ENCODE measurements at regions not wholly inside any gene's neighbourhood (a gene's known extent, or its start where the extent isn't known, plus 50 kb on each side); places are given as distances from the start of the nearest gene placed in this dataset.
"Not testable (repeated sequence)": the region's sequence is repeated elsewhere in the genome, so short reads cannot be mapped to it uniquely, and the experiment has no call there.

DNA sequence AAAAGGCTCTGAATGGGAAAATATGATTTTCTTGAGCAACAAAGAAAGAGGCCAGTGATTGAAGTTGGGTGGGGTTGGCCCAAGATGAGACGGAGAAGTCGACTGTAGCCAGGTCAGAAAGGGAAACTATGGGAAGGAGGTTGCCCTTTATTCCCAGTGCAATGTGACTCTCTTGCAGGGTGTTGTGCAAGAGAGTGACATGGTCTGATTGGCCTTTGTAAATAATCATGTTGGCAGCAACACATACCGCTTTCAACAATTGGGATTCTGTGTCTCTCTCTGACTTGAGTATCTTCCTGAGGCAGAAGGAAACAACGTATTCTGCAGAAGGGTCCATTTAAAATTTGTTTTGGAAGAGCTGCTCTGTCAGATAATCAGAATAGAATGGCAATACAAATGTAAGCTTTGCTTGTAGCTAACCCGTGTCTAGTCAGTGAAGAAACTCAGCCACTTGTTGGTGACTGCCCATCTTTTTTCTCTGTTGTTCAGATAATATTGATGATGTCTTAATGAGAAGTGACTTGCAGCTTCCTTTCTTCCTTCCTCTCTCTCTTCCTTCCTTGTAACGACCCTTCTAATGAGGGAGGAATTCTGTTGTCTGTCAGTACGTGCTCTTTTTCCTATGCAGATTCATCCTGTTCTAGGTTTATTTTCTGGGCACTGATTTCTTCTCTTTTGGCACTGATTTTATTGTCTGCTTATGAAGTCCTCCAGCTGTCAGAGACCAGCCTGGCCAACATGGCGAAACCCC, 311.0 kb upstream of the FAM98A start:
- no peaks in the 10 kb centered on the region for H3K27me3 ChIP-seq (ENCODE audit: control insufficient read depth, insufficient read depth, low read length)
- TF ChIP-seq, protein P1, sequence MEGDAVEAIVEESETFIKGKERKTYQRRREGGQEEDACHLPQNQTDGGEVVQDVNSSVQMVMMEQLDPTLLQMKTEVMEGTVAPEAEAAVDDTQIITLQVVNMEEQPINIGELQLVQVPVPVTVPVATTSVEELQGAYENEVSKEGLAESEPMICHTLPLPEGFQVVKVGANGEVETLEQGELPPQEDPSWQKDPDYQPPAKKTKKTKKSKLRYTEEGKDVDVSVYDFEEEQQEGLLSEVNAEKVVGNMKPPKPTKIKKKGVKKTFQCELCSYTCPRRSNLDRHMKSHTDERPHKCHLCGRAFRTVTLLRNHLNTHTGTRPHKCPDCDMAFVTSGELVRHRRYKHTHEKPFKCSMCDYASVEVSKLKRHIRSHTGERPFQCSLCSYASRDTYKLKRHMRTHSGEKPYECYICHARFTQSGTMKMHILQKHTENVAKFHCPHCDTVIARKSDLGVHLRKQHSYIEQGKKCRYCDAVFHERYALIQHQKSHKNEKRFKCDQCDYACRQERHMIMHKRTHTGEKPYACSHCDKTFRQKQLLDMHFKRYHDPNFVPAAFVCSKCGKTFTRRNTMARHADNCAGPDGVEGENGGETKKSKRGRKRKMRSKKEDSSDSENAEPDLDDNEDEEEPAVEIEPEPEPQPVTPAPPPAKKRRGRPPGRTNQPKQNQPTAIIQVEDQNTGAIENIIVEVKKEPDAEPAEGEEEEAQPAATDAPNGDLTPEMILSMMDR (IDR thresholded peaks at IDR 0.05; ENCODE audit: insufficient read depth, low read length, severe bottlenecking), result no peak
- no peak for FAIRE-seq
- DNase-seq (ENCODE audit: low read depth), result no peak
- H3K4me3 ChIP-seq (ENCODE audit: low read depth, low read length), result no peak overlapping the region
- no peaks in the 10 kb centered on the region for H3K36me3 ChIP-seq (ENCODE audit: control insufficient read depth, insufficient read depth, low read length)

DNA sequence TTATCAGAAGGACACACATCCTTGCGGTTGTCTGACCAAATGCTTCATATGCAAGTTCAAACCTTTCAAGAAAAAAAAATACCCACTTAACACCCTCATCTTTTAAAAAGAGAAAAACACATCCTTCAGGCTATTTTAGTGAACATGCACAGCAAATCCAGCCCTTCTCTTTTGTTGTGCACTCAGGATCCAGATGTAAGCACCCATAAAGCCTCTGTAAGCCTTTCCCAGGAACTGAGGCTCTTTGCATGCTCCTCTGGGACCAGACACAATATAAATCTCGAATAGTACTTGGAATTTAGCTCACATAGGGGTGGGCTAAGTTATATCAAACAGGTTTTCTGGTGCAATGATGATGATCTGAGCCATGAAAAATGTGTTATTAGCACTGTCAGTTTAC, 308.8 kb upstream of the FAM98A start:
- FAIRE-seq (no peak), DNase-seq (ENCODE audit: low read depth) (no peak)

DNA sequence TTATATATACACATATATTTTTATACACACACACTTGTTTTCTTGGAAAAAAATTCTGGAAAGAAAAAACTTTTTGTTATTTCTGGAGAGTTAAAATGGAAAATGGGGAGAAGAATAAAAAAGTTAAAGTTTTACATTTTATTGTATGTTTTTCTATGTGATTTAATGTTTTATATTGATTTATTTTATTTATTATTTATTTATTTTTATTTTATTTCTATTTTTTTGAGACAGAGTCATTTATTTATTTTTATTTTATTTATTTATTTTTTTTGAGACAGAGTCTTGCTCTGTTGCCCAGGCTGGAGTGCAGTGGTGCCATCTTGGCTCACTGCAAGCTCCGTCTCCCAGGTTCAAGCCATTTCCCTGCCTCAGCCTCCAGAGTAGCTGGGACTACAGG, 307.0 kb upstream of the FAM98A start:
- H3K4me3 ChIP-seq (ENCODE audit: low read depth, low read length); H3K36me3 ChIP-seq (ENCODE audit: control insufficient read depth, insufficient read depth, low read length); FAIRE-seq; DNase-seq (ENCODE audit: low read depth); H3K27me3 ChIP-seq (ENCODE audit: control insufficient read depth, insufficient read depth, low read length): not testable (repeated sequence)

More for the DNA sequence above, 308.8 kb upstream of the FAM98A start:
- no peaks in the 10 kb centered on the region for H3K36me3 ChIP-seq (ENCODE audit: control insufficient read depth, insufficient read depth, low read length)
- TF ChIP-seq, protein P1 (IDR thresholded peaks at IDR 0.05; ENCODE audit: insufficient read depth, low read length, severe bottlenecking), result no peak
- H3K27me3 ChIP-seq (ENCODE audit: control insufficient read depth, insufficient read depth, low read length), result no peaks in the 10 kb centered on the region
- no peak overlapping the region for H3K4me3 ChIP-seq (ENCODE audit: low read depth, low read length)

DNA sequence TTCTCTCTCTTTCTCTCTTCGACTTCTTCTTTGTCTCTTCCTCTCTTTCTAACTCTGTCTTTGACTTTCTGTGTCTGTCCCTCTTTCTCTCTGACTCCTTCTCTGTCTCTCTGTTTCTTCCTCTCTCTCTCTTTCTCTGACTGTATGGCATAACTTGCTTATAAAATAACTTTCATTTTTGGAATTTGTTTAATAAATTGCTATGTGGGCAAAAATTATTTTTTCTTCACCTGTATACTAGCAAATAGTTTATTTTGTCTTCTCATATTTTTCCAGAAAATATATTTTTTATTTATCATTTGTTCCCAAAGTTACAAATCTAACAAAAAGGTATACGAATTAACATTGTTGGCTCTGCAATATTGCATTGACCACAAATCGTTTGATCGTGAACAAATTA, 305.7 kb upstream of the FAM98A start:
- Histone ChIP-seq H3K36me3 (ENCODE audit: control insufficient read depth, insufficient read depth, low read length) (no peaks in the 10 kb centered on the region), H3K27me3 (ENCODE audit: control insufficient read depth, insufficient read depth, low read length) (no peaks in the 10 kb centered on the region), H3K4me3 (ENCODE audit: low read depth, low read length) (no peak overlapping the region)
- TF ChIP-seq, protein P1 (IDR thresholded peaks at IDR 0.05; ENCODE audit: insufficient read depth, low read length, severe bottlenecking), result no peak
- DNase-seq (ENCODE audit: low read depth), result no peak
- no peak for FAIRE-seq

DNA sequence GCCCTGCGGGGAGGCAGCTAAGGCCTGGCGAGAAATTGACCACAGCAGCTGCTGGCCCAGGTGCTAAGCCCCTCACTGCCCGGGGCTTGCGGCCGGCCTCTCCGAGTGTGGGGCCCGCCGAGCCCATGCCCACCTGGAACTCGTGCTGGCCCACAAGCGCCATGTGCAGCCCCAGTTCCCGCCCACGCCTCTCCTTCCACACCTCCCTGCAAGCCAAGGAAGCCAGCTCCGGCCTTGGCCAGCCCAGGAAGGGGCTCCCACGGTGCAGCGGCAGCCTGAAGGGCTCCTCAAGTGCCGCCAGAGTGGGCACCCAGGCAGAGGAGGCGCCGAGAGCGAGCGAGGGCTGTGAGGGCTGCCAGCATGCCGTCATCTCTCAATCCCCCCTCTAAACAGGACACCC, 304.6 kb upstream of the FAM98A start:
- H3K36me3 ChIP-seq (ENCODE audit: control insufficient read depth, insufficient read depth, low read length), result no peaks in the 10 kb centered on the region
- no peak overlapping the region for H3K4me3 ChIP-seq (ENCODE audit: low read depth, low read length)
- H3K27me3 ChIP-seq (ENCODE audit: control insufficient read depth, insufficient read depth, low read length), result no peaks in the 10 kb centered on the region
- TF ChIP-seq, protein P1 (IDR thresholded peaks at IDR 0.05; ENCODE audit: insufficient read depth, low read length, severe bottlenecking), result no peak
- no peak for DNase-seq (ENCODE audit: low read depth)
- FAIRE-seq, result no peak

DNA sequence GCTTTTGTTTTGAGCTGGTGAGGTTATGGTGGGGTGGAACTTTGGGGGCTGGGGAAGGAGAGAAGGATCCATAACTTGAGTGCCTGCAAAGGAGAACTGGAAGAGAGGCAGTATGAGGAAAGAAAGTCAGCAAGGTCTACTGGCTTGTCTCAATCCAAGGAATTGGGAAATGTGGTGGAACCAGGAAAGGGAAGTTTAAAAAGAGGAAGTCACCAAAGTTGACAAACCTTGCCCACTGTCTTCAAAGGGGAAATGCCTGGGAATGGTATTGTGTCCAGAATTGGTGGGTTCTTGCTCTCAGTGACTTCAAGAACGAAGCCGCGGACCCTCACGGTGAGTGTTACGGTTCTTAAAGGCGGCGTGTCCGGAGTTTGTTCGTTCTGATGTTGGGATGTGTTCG, 304.1 kb upstream of the FAM98A start:
- H3K36me3 ChIP-seq (ENCODE audit: control insufficient read depth, insufficient read depth, low read length), result no peaks in the 10 kb centered on the region
- H3K4me3 ChIP-seq (ENCODE audit: low read depth, low read length), result no peak overlapping the region
- DNase-seq (ENCODE audit: low read depth) (no peak), FAIRE-seq (no peak)
- no peaks in the 10 kb centered on the region for H3K27me3 ChIP-seq (ENCODE audit: control insufficient read depth, insufficient read depth, low read length)
- TF ChIP-seq, protein P1 (IDR thresholded peaks at IDR 0.05; ENCODE audit: insufficient read depth, low read length, severe bottlenecking), result no peak
